ENCODE measurements at regions not wholly inside any gene's neighbourhood (a gene's known extent, or its start where the extent isn't known, plus 50 kb on each side); places are given as distances from the start of the nearest gene placed in this dataset.
A peak's percentile ranks its signal among the peaks of the same experiment; 100 is the strongest.

DNA sequence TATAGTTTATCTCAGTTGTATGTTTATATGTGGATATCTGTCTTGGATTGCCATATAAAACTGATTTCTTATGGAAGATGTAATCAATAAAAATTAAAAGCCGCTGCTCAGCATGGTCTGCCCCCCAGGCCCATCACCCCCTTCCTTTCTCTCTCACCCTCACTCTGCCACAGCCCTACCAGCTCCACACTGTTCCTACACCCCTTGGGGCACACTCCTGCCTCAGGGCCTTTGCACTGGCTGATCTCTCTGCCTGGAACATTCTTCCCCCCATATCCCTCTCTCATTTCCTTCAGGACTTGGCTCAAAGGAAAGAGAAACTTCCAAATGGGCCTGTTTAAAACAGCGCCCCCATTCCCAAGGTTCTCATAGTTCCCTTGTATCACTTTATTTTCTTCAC is 63.1 kb downstream of the LRRC32 start:
- no peak overlapping the region for H3K4me3 ChIP-seq
- no peaks in the 10 kb centered on the region for H3K9me3 ChIP-seq
- no peaks in the 10 kb centered on the region for H3K36me3 ChIP-seq
- no peaks in the 10 kb centered on the region for H3K27me3 ChIP-seq
- intact Hi-C loops (cut with DNase I) = no loop called here
- H3K27ac ChIP-seq = no peak overlapping the region
- H3K4me1 ChIP-seq = peaks cover 10 to 41% of the 10 kb centered on the region in 2 donors
- no peak for TF ChIP-seq CTCF (IDR thresholded peaks at IDR 0.05)
- no peak for DNase-seq (ENCODE audit: low spot score in 2 of 2)

- TF ChIP-seq CTCF (IDR thresholded peaks at IDR 0.05) = no peak
- intact Hi-C loops (cut with DNase I) = no loop called here
- no peak overlapping the region for H3K4me3 ChIP-seq
- H3K4me1 ChIP-seq = peaks cover under 1 to 22% of the 10 kb centered on the region in 2 donors
- H3K9me3 ChIP-seq = no peaks in the 10 kb centered on the region
- no peak for DNase-seq (ENCODE audit: low spot score in 2 of 2)
- H3K27me3 ChIP-seq = no peaks in the 10 kb centered on the region
- no peaks in the 10 kb centered on the region for H3K36me3 ChIP-seq
- peak overlapping the region; percentile 58 to 66 for H3K27ac ChIP-seq
These were observed 65.0 kb downstream of the LRRC32 start for GRCh38 chr11:76605338-76606074.

GRCh38 chr11:76604626-76605241 is 65.8 kb downstream of the LRRC32 start:
- no peak for DNase-seq (ENCODE audit: low spot score in 2 of 2)
- Histone ChIP-seq H3K27ac (peak overlapping the region; percentile 34 to 66), H3K36me3 (no peaks in the 10 kb centered on the region), H3K9me3 (no peaks in the 10 kb centered on the region), H3K4me1 (peaks cover 0 to 20% of the 10 kb centered on the region in 2 donors), H3K4me3 (no peak overlapping the region), H3K27me3 (no peaks in the 10 kb centered on the region)
- TF ChIP-seq CTCF (IDR thresholded peaks at IDR 0.05) = no peak
- intact Hi-C loops (cut with DNase I) = no loop called here

DNA sequence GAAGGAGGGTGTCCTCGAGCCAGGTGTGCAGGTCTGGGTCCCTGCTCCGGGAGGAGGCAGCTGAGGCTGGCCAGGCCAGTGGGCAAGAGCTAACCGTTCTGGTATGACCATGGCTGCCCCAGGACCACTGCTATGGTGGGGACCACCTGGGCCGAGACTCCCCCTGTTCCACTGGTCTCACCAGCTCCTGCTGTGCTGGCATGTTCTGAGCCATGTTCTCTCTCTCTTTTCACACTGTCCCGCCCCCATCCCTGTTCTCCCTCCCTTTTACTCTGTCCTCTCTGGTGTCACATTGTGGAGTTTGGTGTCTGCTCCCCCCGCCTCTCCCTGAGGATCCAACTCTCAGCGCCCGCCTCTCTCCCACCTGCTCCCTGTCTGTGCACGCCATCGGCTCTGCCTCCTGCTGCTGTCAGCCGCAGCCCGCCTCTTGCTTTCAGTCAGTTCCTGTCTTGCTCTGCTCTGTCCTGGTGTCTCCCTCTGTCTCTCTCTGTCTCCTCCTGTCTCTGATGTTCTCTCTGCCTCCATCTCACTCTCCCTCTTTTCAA is 66.4 kb downstream of the LRRC32 start:
- H3K27ac ChIP-seq = peak overlapping the region; percentile 31 to 34
- intact Hi-C loops (cut with DNase I) = no loop called here
- no peaks in the 10 kb centered on the region for H3K27me3 ChIP-seq
- no peak overlapping the region for H3K4me3 ChIP-seq
- no peak for DNase-seq (ENCODE audit: low spot score in 2 of 2)
- TF ChIP-seq CTCF (IDR thresholded peaks at IDR 0.05) = no peak
- H3K36me3 ChIP-seq = no peaks in the 10 kb centered on the region
- H3K4me1 ChIP-seq = peaks cover 0 to 20% of the 10 kb centered on the region in 2 donors
- H3K9me3 ChIP-seq = no peaks in the 10 kb centered on the region

- intact Hi-C loops (cut with DNase I) = no loop called here
- H3K27me3 ChIP-seq = no peaks in the 10 kb centered on the region
- peak in 1 of 2 donors; percentile 52 for DNase-seq (ENCODE audit: low spot score in 2 of 2)
- peaks cover 0 to 20% of the 10 kb centered on the region in 2 donors for H3K4me1 ChIP-seq
- no peaks in the 10 kb centered on the region for H3K36me3 ChIP-seq
- H3K4me3 ChIP-seq = no peak overlapping the region
- no peak for TF ChIP-seq CTCF (IDR thresholded peaks at IDR 0.05)
- H3K9me3 ChIP-seq = no peaks in the 10 kb centered on the region
- peak overlapping the region in 1 of 2 donors; percentile 62 for H3K27ac ChIP-seq
These were observed 67.3 kb downstream of the LRRC32 start for GRCh38 chr11:76603202-76603601.

Measured in ascending aorta (tissue), 2 donors.